Gastroesophageal sphincter (tissue), 4 donors: ENCODE measurements at regions not wholly inside any gene's neighbourhood (a gene's known extent, or its start where the extent isn't known, plus 50 kb on each side); places are given as distances from the start of the nearest gene placed in this dataset.

Source experiments
- ATAC-seq: fragments of 150-250 bp; one replicate; pipeline ENCODE4 v1.9.1; 2016; ENCODE audit warnings: mild to moderate bottlenecking, moderate library complexity
- H3K27ac ChIP-seq, 4 donors: fragments of 200-600 bp; sonication (generic) in 3 of 4; 1 replicate in 3 of 4; 2 replicates in 1 of 4; pipeline ENCODE4 v1.5.1; 2016 to 2019
- H3K27me3 ChIP-seq: fragments of 200-600 bp; sonication (generic); one replicate; pipeline ENCODE4 v1.5.1; 2019
- H3K36me3 ChIP-seq, 2 donors: fragments of 200-600 bp; sonication (generic); one replicate each; pipeline ENCODE4 v1.5.1; 2019; ENCODE audit warnings: control low read depth in 1 of 2
- H3K4me1 ChIP-seq, 3 donors: fragments of 200-600 bp; sonication (generic); 1 replicate in 2 of 3; 2 replicates in 1 of 3; pipeline ENCODE4 v1.5.1; 2016 to 2019; ENCODE audit warnings: control low read depth in 2 of 3
- H3K4me3 ChIP-seq, 2 donors: fragments of 200-600 bp; sonication (generic); one replicate each; pipeline ENCODE4 v1.5.1; 2019; ENCODE audit warnings: mild to moderate bottlenecking in 1 of 2, moderate library complexity in 1 of 2
- H3K9me3 ChIP-seq, 3 donors: fragments of 200-600 bp; sonication (generic); one replicate each; pipeline ENCODE4 v1.5.1; 2017 to 2019; ENCODE audit warnings: control low read depth in 2 of 3
- EP300 ChIP-seq: sonication (generic); formaldehyde crosslinking; IDR thresholded peaks from one replicate; pipeline ENCODE4 v1.6.1; 2017; ENCODE audit warnings: antibody characterized with exemption, mild to moderate bottlenecking
- POLR2A ChIP-seq, 2 donors: fragments of 450-650 bp; IDR thresholded peaks; one replicate each; pipeline ENCODE4 v1.6.1; 2017; ENCODE audit warnings: antibody characterized with exemption in 2 of 2, mild to moderate bottlenecking in 2 of 2, moderate library complexity in 1 of 2
- POLR2AphosphoS5 ChIP-seq: sonication (generic); formaldehyde crosslinking; IDR thresholded peaks from one replicate; pipeline ENCODE4 v1.6.1; 2017; ENCODE audit warnings: antibody characterized with exemption
- WGBS, 2 donors: methylation state at CpG; one replicate each; pipeline ENCODE4 v1.1.5; 2018; ENCODE audit warnings: low coverage in 1 of 2; 5-methylcytosine and 5-hydroxymethylcytosine counted together
- TF ChIP-seq, protein P1 (sequence below), 4 experiments: fragments of 200-600 bp in 2 of 4; fragments of 450-650 bp in 2 of 4; sonication (generic) in 1 of 4; IDR thresholded peaks; one replicate each; pipeline ENCODE4 v1.5.1; 2017 to 2019; ENCODE audit warnings: antibody characterized with exemption in 4 of 4, mild to moderate bottlenecking in 2 of 4, moderate library complexity in 2 of 4

DNA sequence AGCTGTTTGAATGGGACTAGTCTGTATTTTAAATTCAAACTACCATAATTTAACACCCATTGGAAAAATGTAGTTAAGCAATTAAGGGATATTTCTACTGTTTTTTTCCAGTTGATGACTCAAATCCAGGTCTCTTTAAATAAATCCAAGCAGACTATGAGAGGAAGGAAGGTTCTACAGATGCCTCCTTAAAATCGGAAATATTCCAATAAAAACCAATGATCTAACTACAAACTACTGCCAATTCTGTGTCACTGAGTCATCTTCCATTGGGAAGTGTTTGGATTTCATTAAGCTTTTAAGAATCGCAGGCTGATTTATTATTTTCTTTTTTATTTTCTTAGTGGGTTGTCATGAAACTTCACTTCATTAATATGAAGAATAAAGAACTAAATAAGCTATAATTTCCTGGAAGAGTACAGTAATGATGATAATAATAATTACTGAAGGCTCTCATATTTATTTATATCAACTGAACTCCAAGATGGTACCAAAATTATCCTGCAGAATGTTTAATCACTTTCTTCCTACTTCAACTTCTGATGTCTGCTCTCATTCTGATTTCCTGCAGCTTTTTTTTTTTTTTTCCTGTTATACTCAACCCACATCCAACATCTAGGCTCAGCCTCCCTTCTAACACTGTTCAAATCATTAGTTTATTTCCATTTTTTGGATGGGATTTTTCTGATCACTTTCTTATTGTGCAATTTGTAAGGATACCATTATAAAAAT is 166.3 kb upstream of the FN1 start:
- Histone ChIP-seq H3K4me3 (no peak overlapping the region), H3K36me3 (no peaks in the 10 kb centered on the region), H3K9me3 (no peaks in the 10 kb centered on the region), H3K27me3 (no peaks in the 10 kb centered on the region), H3K27ac (peak overlapping the region in 2 of 4 donors; percentile 5 to 30), H3K4me1 (no peaks in the 10 kb centered on the region)
- whole genome bisulfite sequencing, 2 donors: 14 to 23% methylated on average over 2 of the region's 2 CpGs
- TF ChIP-seq EP300 (no peak), POLR2A (IDR thresholded peaks at IDR 0.05) (no peak), POLR2AphosphoS5 (no peak)
- TF ChIP-seq, protein P1, sequence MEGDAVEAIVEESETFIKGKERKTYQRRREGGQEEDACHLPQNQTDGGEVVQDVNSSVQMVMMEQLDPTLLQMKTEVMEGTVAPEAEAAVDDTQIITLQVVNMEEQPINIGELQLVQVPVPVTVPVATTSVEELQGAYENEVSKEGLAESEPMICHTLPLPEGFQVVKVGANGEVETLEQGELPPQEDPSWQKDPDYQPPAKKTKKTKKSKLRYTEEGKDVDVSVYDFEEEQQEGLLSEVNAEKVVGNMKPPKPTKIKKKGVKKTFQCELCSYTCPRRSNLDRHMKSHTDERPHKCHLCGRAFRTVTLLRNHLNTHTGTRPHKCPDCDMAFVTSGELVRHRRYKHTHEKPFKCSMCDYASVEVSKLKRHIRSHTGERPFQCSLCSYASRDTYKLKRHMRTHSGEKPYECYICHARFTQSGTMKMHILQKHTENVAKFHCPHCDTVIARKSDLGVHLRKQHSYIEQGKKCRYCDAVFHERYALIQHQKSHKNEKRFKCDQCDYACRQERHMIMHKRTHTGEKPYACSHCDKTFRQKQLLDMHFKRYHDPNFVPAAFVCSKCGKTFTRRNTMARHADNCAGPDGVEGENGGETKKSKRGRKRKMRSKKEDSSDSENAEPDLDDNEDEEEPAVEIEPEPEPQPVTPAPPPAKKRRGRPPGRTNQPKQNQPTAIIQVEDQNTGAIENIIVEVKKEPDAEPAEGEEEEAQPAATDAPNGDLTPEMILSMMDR (IDR thresholded peaks at IDR 0.05): no peak
- peak; percentile 43 for ATAC-seq

DNA sequence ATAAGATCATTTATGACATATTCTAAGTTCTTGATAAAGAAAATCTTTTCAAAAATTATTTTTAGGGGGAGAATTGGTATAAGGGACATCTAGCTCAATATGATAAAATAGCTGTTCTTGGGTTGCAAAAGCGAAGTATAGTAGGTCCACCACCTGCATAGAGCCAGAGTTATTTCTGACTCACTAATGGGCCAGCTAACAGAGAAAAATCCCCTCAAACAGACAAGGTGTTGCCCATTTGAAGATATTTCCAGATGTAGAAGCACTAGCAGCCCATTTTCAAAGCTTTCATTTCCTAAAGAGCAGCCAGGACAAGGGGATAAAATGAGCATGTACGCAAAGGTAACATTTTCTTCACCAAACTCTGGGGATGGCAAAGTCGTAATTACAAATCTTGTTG is 165.7 kb upstream of the FN1 start:
- Histone ChIP-seq H3K4me1 (no peaks in the 10 kb centered on the region), H3K9me3 (no peaks in the 10 kb centered on the region), H3K4me3 (no peak overlapping the region), H3K27me3 (no peaks in the 10 kb centered on the region), H3K36me3 (no peaks in the 10 kb centered on the region), H3K27ac (peak overlapping the region in 2 of 4 donors; percentile 5 to 30)
- WGBS, 2 donors: 71 to 94% methylated on average over 3 of the region's 3 CpGs
- no peak for TF ChIP-seq POLR2A (IDR thresholded peaks at IDR 0.05)
- TF ChIP-seq POLR2AphosphoS5: no peak
- no peak for TF ChIP-seq EP300
- TF ChIP-seq, protein P1 (IDR thresholded peaks at IDR 0.05): no peak
- ATAC-seq: no peak

DNA sequence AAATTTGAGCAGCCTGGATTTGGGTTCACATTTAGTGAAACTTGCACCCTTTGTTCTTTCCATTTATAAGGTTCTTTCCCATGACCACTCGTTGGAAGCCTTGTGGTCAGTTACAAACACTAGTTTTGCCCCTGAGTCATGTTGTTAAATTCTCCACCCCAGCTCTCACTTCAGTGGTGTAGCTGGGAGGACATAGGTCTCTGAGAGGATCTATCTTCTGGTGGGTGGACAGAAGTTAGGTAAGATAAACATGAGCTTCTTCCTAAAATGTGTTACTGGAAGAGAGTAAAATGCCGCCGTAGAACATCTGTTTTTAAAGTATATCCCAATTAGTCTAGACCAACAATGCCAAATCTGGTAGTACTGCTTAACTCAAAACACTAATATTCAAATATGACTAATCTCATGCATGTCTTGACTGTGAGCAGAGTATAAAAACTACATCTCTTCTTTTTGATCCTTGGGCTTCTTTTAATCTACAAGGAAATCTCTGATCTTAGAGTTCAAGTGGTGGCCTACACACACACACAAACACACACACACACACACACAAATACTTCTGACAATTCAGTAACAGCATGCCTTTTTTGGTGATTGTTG is 162.6 kb upstream of the FN1 start:
- WGBS, 2 donors: 38 to 47% methylated on average over 3 of the region's 3 CpGs
- TF ChIP-seq, protein P1 (IDR thresholded peaks at IDR 0.05): no peak
- TF ChIP-seq POLR2A (IDR thresholded peaks at IDR 0.05): no peak
- no peak for TF ChIP-seq POLR2AphosphoS5
- no peak for TF ChIP-seq EP300
- no peak overlapping the region for H3K4me3 ChIP-seq
- no peaks in the 10 kb centered on the region for H3K9me3 ChIP-seq
- no peaks in the 10 kb centered on the region for H3K36me3 ChIP-seq
- H3K27me3 ChIP-seq: no peaks in the 10 kb centered on the region
- no peak for ATAC-seq
- no peaks in the 10 kb centered on the region for H3K4me1 ChIP-seq
- no peak overlapping the region for H3K27ac ChIP-seq

DNA sequence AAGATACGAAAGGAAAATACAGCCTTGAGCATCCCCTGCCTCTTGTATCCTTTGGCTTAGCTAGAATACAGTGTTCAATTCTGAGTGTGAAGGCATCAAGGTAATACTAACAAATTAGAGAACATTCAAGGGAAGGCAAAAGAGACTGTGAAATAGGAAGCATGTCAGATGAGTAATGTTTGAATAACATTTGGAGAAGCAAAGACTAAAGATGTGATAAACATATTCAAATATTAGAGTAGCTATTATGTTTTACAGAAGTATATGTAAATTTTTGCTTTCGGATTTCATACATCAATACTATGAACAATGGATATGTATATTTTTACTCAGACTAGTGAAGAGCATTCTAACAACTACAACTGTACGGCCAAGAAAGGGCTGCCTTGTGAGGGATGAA is 161.7 kb upstream of the FN1 start:
- H3K27me3 ChIP-seq: no peaks in the 10 kb centered on the region
- H3K27ac ChIP-seq: no peak overlapping the region
- H3K4me3 ChIP-seq: no peak overlapping the region
- no peak for ATAC-seq
- 95 to 96% methylated on average over 2 to 3 of the region's 3 CpGs for WGBS, 2 donors
- no peaks in the 10 kb centered on the region for H3K36me3 ChIP-seq
- H3K9me3 ChIP-seq: no peaks in the 10 kb centered on the region
- TF ChIP-seq POLR2AphosphoS5: no peak
- no peak for TF ChIP-seq POLR2A (IDR thresholded peaks at IDR 0.05)
- TF ChIP-seq, protein P1 (IDR thresholded peaks at IDR 0.05): no peak
- no peak for TF ChIP-seq EP300
- no peaks in the 10 kb centered on the region for H3K4me1 ChIP-seq

DNA sequence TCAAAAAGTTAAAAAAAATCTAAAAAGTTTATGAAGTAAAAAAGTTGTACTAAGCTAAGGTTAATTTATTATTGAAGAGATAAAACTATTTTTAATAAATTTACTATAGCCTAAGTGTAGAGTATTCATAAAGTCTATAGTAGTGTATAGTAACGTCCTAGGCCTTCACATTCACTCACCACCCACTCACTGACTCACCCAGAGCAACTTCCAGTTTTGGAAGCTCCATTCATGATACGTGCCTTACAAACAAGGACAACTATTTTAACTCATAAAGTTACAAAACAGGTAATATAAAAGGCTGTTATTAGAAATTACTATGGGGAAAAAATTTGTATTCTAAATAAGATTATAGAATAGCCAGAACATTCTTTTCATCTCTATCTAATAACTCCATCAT is 158.9 kb upstream of the FN1 start:
- Histone ChIP-seq H3K4me3 (no peak overlapping the region), H3K27me3 (no peaks in the 10 kb centered on the region), H3K27ac (no peak overlapping the region), H3K36me3 (no peaks in the 10 kb centered on the region), H3K4me1 (no peaks in the 10 kb centered on the region), H3K9me3 (no peaks in the 10 kb centered on the region)
- no peak for ATAC-seq
- WGBS, 2 donors: 12 to 13% methylated on average over 2 of the region's 2 CpGs
- TF ChIP-seq POLR2A (IDR thresholded peaks at IDR 0.05): no peak
- TF ChIP-seq EP300: no peak
- TF ChIP-seq, protein P1 (IDR thresholded peaks at IDR 0.05): no peak
- TF ChIP-seq POLR2AphosphoS5: no peak
